Calu3 (cell line): ENCODE measurements at regions not wholly inside any gene's neighbourhood (a gene's known extent, or its start where the extent isn't known, plus 50 kb on each side); places are given as distances from the start of the nearest gene placed in this dataset.

Experiments
- BruUV-seq: library from RNA; stranded (reverse); fragments of 400-500 nt; replicated peaks from 2 replicates; lab custom pipeline; 2021; lab: Mats Ljungman, UMichigan
- CTCF ChIA-PET: fragments of 300-600 bp; sonication (Branson Sonifier 250); formaldehyde crosslinking; loops from one replicate; lab custom pipeline; 2022; ENCODE audit warnings: antibody characterized with exemption; lab: Charles Lee
- DNase-seq: peaks from one replicate; pipeline ENCODE4 v3.0.0; 2022
- H3K27ac Mint-ChIP-seq: one replicate; pipeline ENCODE4 v1.8.0; 2022; ENCODE audit warnings: mixed read lengths; ENCODE audit not compliant: unreplicated experiment
- H3K27me3 Mint-ChIP-seq: one replicate; pipeline ENCODE4 v1.8.0; 2022; ENCODE audit warnings: mixed read lengths; ENCODE audit not compliant: unreplicated experiment
- H3K36me3 Mint-ChIP-seq: one replicate; pipeline ENCODE4 v1.8.0; 2022; ENCODE audit warnings: mild to moderate bottlenecking, moderate library complexity, mixed read lengths; ENCODE audit not compliant: insufficient read depth, unreplicated experiment
- H3K4me1 Mint-ChIP-seq: one replicate; pipeline ENCODE4 v1.8.0; 2022; ENCODE audit warnings: mild to moderate bottlenecking, low read depth, mixed read lengths; ENCODE audit not compliant: unreplicated experiment
- H3K4me3 Mint-ChIP-seq: one replicate; pipeline ENCODE4 v1.8.0; 2022; ENCODE audit warnings: mild to moderate bottlenecking, low read depth, moderate library complexity, mixed read lengths; ENCODE audit not compliant: unreplicated experiment
- H3K9me3 Mint-ChIP-seq: one replicate; pipeline ENCODE4 v1.8.0; 2022; ENCODE audit warnings: low read depth, mixed read lengths; ENCODE audit not compliant: unreplicated experiment
- CTCF ChIP-seq: fragments of 200-600 bp; IDR thresholded peaks from one replicate; pipeline ENCODE4 v1.8.0; 2022; ENCODE audit warnings: antibody characterized with exemption; ENCODE audit not compliant: unreplicated experiment
- intact Hi-C: fragments of 100-400 bp; cut with micrococcal nuclease; formaldehyde crosslinking; loops from one replicate; pipeline ENCODE4 v1.10.0; 2022; ENCODE audit not compliant: unreplicated experiment

- BruUV-seq: no TSS peak
- H3K4me3 Mint-ChIP-seq: no peak overlapping the region
These were observed 372.4 kb upstream of the VWC2 start for GRCh38 chr7:49400891-49401550.

GRCh38 chr7:49403844-49404243 lies 369.6 kb upstream of the VWC2 start:
- CTCF ChIA-PET: no interaction called here

More at GRCh38 chr7:49400891-49401550, 372.4 kb upstream of the VWC2 start:
- intact Hi-C loops: no loop called here
- H3K27ac Mint-ChIP-seq: no peak overlapping the region
- CTCF ChIA-PET: interaction anchor here (0.7 kb wide), 1 partner anchor 9 kb away, joined by 4 read pairs; no protein-coding TSS in a partner anchor
- no peaks in the 10 kb centered on the region for H3K4me1 Mint-ChIP-seq
- no peak for TF ChIP-seq CTCF
- no peaks in the 10 kb centered on the region for H3K36me3 Mint-ChIP-seq
- peaks cover 17% of the 10 kb centered on the region for H3K9me3 Mint-ChIP-seq
- no peak for DNase-seq
- H3K27me3 Mint-ChIP-seq: no peaks in the 10 kb centered on the region

GRCh38 chr7:49407205-49407604 lies 366.2 kb upstream of the VWC2 start:
- H3K4me3 Mint-ChIP-seq: no peak overlapping the region
- H3K27ac Mint-ChIP-seq: no peak overlapping the region
- DNase-seq: no peak
- BruUV-seq: no TSS peak
- no peaks in the 10 kb centered on the region for H3K27me3 Mint-ChIP-seq
- CTCF ChIA-PET: no interaction called here
- peaks cover 16% of the 10 kb centered on the region for H3K9me3 Mint-ChIP-seq
- no peaks in the 10 kb centered on the region for H3K4me1 Mint-ChIP-seq
- no peak for TF ChIP-seq CTCF
- H3K36me3 Mint-ChIP-seq: no peaks in the 10 kb centered on the region
- intact Hi-C loops: no loop called here

More at GRCh38 chr7:49403844-49404243, 369.6 kb upstream of the VWC2 start:
- DNase-seq: no peak
- no peak overlapping the region for H3K4me3 Mint-ChIP-seq
- no peak overlapping the region for H3K27ac Mint-ChIP-seq
- H3K27me3 Mint-ChIP-seq: no peaks in the 10 kb centered on the region
- TF ChIP-seq CTCF: no peak
- intact Hi-C loops: no loop called here
- H3K36me3 Mint-ChIP-seq: no peaks in the 10 kb centered on the region
- BruUV-seq: no TSS peak
- H3K4me1 Mint-ChIP-seq: no peaks in the 10 kb centered on the region
- peaks cover 12% of the 10 kb centered on the region for H3K9me3 Mint-ChIP-seq

- no peaks in the 10 kb centered on the region for H3K27me3 Mint-ChIP-seq
- H3K4me3 Mint-ChIP-seq: no peak overlapping the region
- intact Hi-C loops: no loop called here
- no peaks in the 10 kb centered on the region for H3K4me1 Mint-ChIP-seq
- no peaks in the 10 kb centered on the region for H3K36me3 Mint-ChIP-seq
- no peak for TF ChIP-seq CTCF
- no peak for DNase-seq
- peaks cover 17% of the 10 kb centered on the region for H3K9me3 Mint-ChIP-seq
- CTCF ChIA-PET: no interaction called here
- no TSS peak for BruUV-seq
- no peak overlapping the region for H3K27ac Mint-ChIP-seq
These were observed 356.4 kb upstream of the VWC2 start for GRCh38 chr7:49417034-49417433.
